Keratinocyte (primary cell): ENCODE measurements at regions not wholly inside any gene's neighbourhood (a gene's known extent, or its start where the extent isn't known, plus 50 kb on each side); places are given as distances from the start of the nearest gene placed in this dataset.
"Not testable (repeated sequence)": the region's sequence is repeated elsewhere in the genome, so short reads cannot be mapped to it uniquely, and the experiment has no call there.

Experiments used
- DNase-seq: peaks from one replicate; pipeline ENCODE4 v3.0.0-alpha.2; 2011; ENCODE audit warnings: low read depth, missing footprints, low spot score
- FAIRE-seq: peaks from 2 replicates; lab custom pipeline; 2011; peaks lifted over from hg19 to GRCh38; lab: Jason Lieb, UNC
- H2AFZ ChIP-seq: 2 replicates; pipeline ENCODE4 v1.6.0; 2012; ENCODE audit warnings: low read length, control low read depth, inconsistent platforms; ENCODE audit not compliant: control insufficient read depth
- H3K27ac ChIP-seq: 2 replicates; pipeline ENCODE4 v1.5.1; 2011; ENCODE audit warnings: low read length; ENCODE audit not compliant: control insufficient read depth, insufficient read depth
- H3K27me3 ChIP-seq: 3 replicates; pipeline ENCODE4 v1.6.0; 2011; ENCODE audit warnings: low read length; ENCODE audit not compliant: control insufficient read depth, insufficient read depth; ENCODE audit errors: extremely low read depth
- H3K36me3 ChIP-seq, 2 experiments: 2 replicates in 1 of 2; 3 replicates in 1 of 2; pipeline ENCODE4 v1.5.1; 2011; ENCODE audit warnings: low read length in 2 of 2, mild to moderate bottlenecking in 1 of 2; ENCODE audit not compliant: control insufficient read depth in 2 of 2, insufficient read depth in 2 of 2; ENCODE audit errors: extremely low read depth in 1 of 2
- H3K4me1 ChIP-seq: 3 replicates; pipeline ENCODE4 v1.5.1; 2011; ENCODE audit warnings: low read length; ENCODE audit not compliant: control insufficient read depth, insufficient read depth; ENCODE audit errors: extremely low read depth
- H3K4me2 ChIP-seq: 3 replicates; pipeline ENCODE4 v1.6.0; 2011; ENCODE audit warnings: low read depth, low read length; ENCODE audit not compliant: control insufficient read depth, insufficient read depth; ENCODE audit errors: extremely low read depth
- H3K4me3 ChIP-seq, 3 experiments: fragments of 200-600 bp in 1 of 3; sonication (generic) in 1 of 3; 2 replicates in 2 of 3; 3 replicates in 1 of 3; pipeline ENCODE4 v1.5.1; 2011 to 2016; ENCODE audit warnings: low read length in 3 of 3, mild to moderate bottlenecking in 3 of 3, control low read depth in 2 of 3, inconsistent platforms in 1 of 3, low read depth in 1 of 3, mixed read lengths in 1 of 3, mixed run types in 1 of 3, moderate library complexity in 1 of 3; ENCODE audit not compliant: control insufficient read depth in 2 of 3, insufficient read depth in 2 of 3; ENCODE audit errors: extremely low read depth in 1 of 3
- H3K79me2 ChIP-seq: 2 replicates; pipeline ENCODE4 v1.6.0; 2012; ENCODE audit warnings: low read length; ENCODE audit not compliant: control insufficient read depth, insufficient read depth
- H3K9ac ChIP-seq: 3 replicates; pipeline ENCODE4 v1.6.0; 2011; ENCODE audit warnings: low read length; ENCODE audit not compliant: control insufficient read depth, insufficient read depth; ENCODE audit errors: extremely low read depth
- H3K9me1 ChIP-seq: 3 replicates; pipeline ENCODE4 v1.6.0; 2011; ENCODE audit warnings: low read length; ENCODE audit not compliant: control insufficient read depth, insufficient read depth; ENCODE audit errors: extremely low read depth
- H3K9me3 ChIP-seq: 2 replicates; pipeline ENCODE4 v1.5.1; 2012; ENCODE audit warnings: low read depth, low read length; ENCODE audit not compliant: control insufficient read depth
- H4K20me1 ChIP-seq: 3 replicates; pipeline ENCODE4 v1.6.0; 2011; ENCODE audit warnings: low read length; ENCODE audit not compliant: control insufficient read depth, insufficient read depth; ENCODE audit errors: extremely low read depth
- CTCF ChIP-seq, 3 experiments: IDR thresholded peaks in 1 of 3; conservative IDR thresholded peaks in 1 of 3; optimal IDR thresholded peaks in 1 of 3; 2 replicates in 2 of 3; 3 replicates in 1 of 3; pipeline versions ENCODE3 to v1.5.1; 2011; ENCODE audit warnings: low read length in 3 of 3, mild to moderate bottlenecking in 3 of 3, moderate library complexity in 2 of 3, control low read depth in 1 of 3, inconsistent platforms in 1 of 3; ENCODE audit not compliant: insufficient read depth in 2 of 3; ENCODE audit errors: extremely low read depth in 1 of 3
- EZH2 ChIP-seq: IDR thresholded peaks from one replicate; pipeline ENCODE4 v1.6.1; 2012; ENCODE audit warnings: inconsistent platforms, mild to moderate bottlenecking, low read length, moderate library complexity
- dilution Hi-C: fragments of 300-500 bp; cut with MboI; formaldehyde crosslinking; loops from one replicate; pipeline ENCODE4 v1.7.0; 2020; ENCODE audit warnings: low sequenced_read_pairs; ENCODE audit not compliant: extremely low pct_ligation_motif_present

GRCh38 chr1:221961532-221962292 is 219.8 kb upstream of the DUSP10 start:
- Histone ChIP-seq H2AFZ (no peak overlapping the region), H3K9ac (no peak overlapping the region), H3K9me3 (no peaks in the 10 kb centered on the region)

GRCh38 chr1:221958161-221958562 is 216.3 kb upstream of the DUSP10 start:
- Histone ChIP-seq H3K27ac (peak overlapping the region; percentile 48), H3K4me1 (peaks cover 11% of the 10 kb centered on the region)
- H3K4me3 ChIP-seq, H3K79me2 ChIP-seq, H2AFZ ChIP-seq, dilution Hi-C loops, H3K9me3 ChIP-seq, H3K4me2 ChIP-seq, H3K9me1 ChIP-seq, H4K20me1 ChIP-seq, H3K27me3 ChIP-seq, H3K36me3 ChIP-seq, H3K9ac ChIP-seq: not testable (repeated sequence)
- peak; percentile 39 for FAIRE-seq
- peak; percentile 46 for DNase-seq

More at GRCh38 chr1:221961532-221962292, 219.8 kb upstream of the DUSP10 start:
- dilution Hi-C loops: no loop called here
- no peaks in the 10 kb centered on the region for H4K20me1 ChIP-seq
- TF ChIP-seq CTCF (optimal IDR thresholded peaks at IDR 0.05 in 1 of 3, IDR thresholded peaks at IDR 0.05 in 1 of 3, conservative IDR thresholded peaks at IDR 0.05 in 1 of 3; ENCODE audit: extremely low read depth in 1 of 3, insufficient read depth in 2 of 3, low read length in 3 of 3): no peak
- no peak for TF ChIP-seq EZH2
- no peak overlapping the region for H3K4me2 ChIP-seq
- H3K27me3 ChIP-seq: no peaks in the 10 kb centered on the region
- H3K36me3 ChIP-seq: no peaks in the 10 kb centered on the region
- no peak overlapping the region for H3K4me3 ChIP-seq
- no peaks in the 10 kb centered on the region for H3K9me1 ChIP-seq
- FAIRE-seq: peak; percentile 69
- H3K4me1 ChIP-seq: peaks cover 11% of the 10 kb centered on the region
- no peak for DNase-seq
- no peak overlapping the region for H3K27ac ChIP-seq
- H3K79me2 ChIP-seq: no peaks in the 10 kb centered on the region

- dilution Hi-C loops, H3K9me1 ChIP-seq, FAIRE-seq, H3K79me2 ChIP-seq, H3K36me3 ChIP-seq, DNase-seq, H2AFZ ChIP-seq, H3K9me3 ChIP-seq, H3K27me3 ChIP-seq, H3K4me3 ChIP-seq, H3K4me2 ChIP-seq, H3K27ac ChIP-seq, H4K20me1 ChIP-seq, H3K9ac ChIP-seq: not testable (repeated sequence)
- H3K4me1 ChIP-seq: peaks cover 11% of the 10 kb centered on the region
These were observed 215.5 kb upstream of the DUSP10 start for GRCh38 chr1:221957350-221957749.
